ENCODE measurements at regions not wholly inside any gene's neighbourhood (a gene's known extent, or its start where the extent isn't known, plus 50 kb on each side); places are given as distances from the start of the nearest gene placed in this dataset.
"Not testable (repeated sequence)": the region's sequence is repeated elsewhere in the genome, so short reads cannot be mapped to it uniquely, and the experiment has no call there.

DNA sequence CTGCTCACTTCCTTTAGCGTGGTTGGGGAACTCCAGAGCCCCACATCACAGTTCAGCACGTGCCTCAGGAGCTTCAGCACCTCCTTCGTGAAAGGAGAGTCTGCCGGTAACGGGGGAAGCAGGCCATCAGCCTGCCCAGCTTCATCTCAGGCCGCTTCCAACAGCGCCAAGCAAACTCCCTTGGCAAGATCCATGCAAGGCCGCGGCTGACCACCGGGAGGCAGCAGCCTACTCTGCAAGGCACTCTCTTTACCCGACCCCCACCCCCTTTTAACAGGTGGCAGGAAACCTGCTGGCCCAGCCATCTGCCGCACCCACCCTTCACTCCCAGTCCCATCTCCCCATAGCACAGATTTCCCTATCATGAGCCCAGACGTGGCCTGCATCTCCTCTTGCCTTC lies 97.4 kb upstream of the ZNF98 start:
- H2BK12ac ChIP-seq (ENCODE audit: low read depth, low read length); CTCF ChIA-PET (ENCODE audit: partially characterized antibody); H3K23me2 ChIP-seq (ENCODE audit: low read depth, low read length); H3K4me3 ChIP-seq (ENCODE audit: extremely low read depth in 1 of 4, insufficient read depth in 2 of 4, low read depth in 3 of 4, low read length in 4 of 4); H2BK15ac ChIP-seq (ENCODE audit: low read length); H4K91ac ChIP-seq (replicated peaks; ENCODE audit: insufficient read length, low read length); H3K79me2 ChIP-seq (ENCODE audit: control insufficient read depth in 1 of 2, insufficient read depth in 2 of 2, low read length in 2 of 2); H2BK20ac ChIP-seq (ENCODE audit: low read length); H3K14ac ChIP-seq (ENCODE audit: insufficient read length); H3K36me3 ChIP-seq (ENCODE audit: control insufficient read depth in 2 of 4, insufficient read depth in 4 of 4, low read length in 3 of 4); H4K20me1 ChIP-seq (replicated peaks in 1 of 2; ENCODE audit: control insufficient read depth in 1 of 2, insufficient read depth in 2 of 2, low read length in 2 of 2); H4K5ac ChIP-seq (ENCODE audit: insufficient read length, low read depth, low read length); H3K23ac ChIP-seq (ENCODE audit: insufficient read length); DNase-seq (ENCODE audit: low read depth in 1 of 2, low spot score in 2 of 2); H2BK120ac ChIP-seq (replicated peaks; ENCODE audit: low read depth, low read length); H3K27me3 ChIP-seq (replicated peaks in 1 of 4; ENCODE audit: control insufficient read depth in 3 of 4, extremely low read depth in 1 of 4, insufficient read depth in 3 of 4, low read length in 3 of 4); H3K18ac ChIP-seq (ENCODE audit: extremely low read depth, low read length); H3K27ac ChIP-seq (ENCODE audit: low read depth, low read length); H3K4me2 ChIP-seq (ENCODE audit: insufficient read depth in 1 of 2, low read depth in 2 of 2, low read length in 2 of 2); H3K9ac ChIP-seq (replicated peaks in 1 of 4; ENCODE audit: extremely low read depth in 1 of 4, low read depth in 3 of 4, low read length in 3 of 4); H3K4ac ChIP-seq (replicated peaks; ENCODE audit: insufficient read length, low read depth, low read length); H2AFZ ChIP-seq (ENCODE audit: low read length); H2AK5ac ChIP-seq (ENCODE audit: low read depth, low read length); H3K56ac ChIP-seq (replicated peaks; ENCODE audit: insufficient read length, low read depth, low read length); H4K8ac ChIP-seq (ENCODE audit: extremely low read depth, insufficient read depth, low read length); FAIRE-seq; POLR2A ChIA-PET (ENCODE audit: partially characterized antibody); H2BK5ac ChIP-seq (ENCODE audit: low read depth, low read length); H3K4me1 ChIP-seq (replicated peaks in 1 of 4; ENCODE audit: control insufficient read depth in 3 of 4, insufficient read depth in 4 of 4, low read length in 3 of 4); H3K79me1 ChIP-seq (ENCODE audit: low read depth, low read length): not testable (repeated sequence)
- TF ChIP-seq RAD21 (IDR thresholded peaks at IDR 0.05 in 1 of 2, conservative IDR thresholded peaks at IDR 0.05 in 1 of 2; ENCODE audit: low read depth in 2 of 2, low read length in 2 of 2), result peak in 1 of 2 experiments; percentile 11; a peak in 1 of 4 replicates
- 69% methylated on average over 13 of the region's 13 CpGs; no CpG with 5 or more reads in 1 of the 2 experiments for WGBS, 2 experiments (ENCODE audit: extremely low coverage in 1 of 2, insufficient coverage in 1 of 2, insufficient read length in 1 of 2, insufficient replicate concordance in 2 of 2, low coverage in 1 of 2, low lambda C conversion rate in 2 of 2, missing lambda C conversion rate in 1 of 2)
- peaks cover 36 to 85% of the 10 kb centered on the region in 2 experiments for H3K9me3 ChIP-seq (ENCODE audit: insufficient read depth in 2 of 2, low read depth in 1 of 2, low read length in 1 of 2)

Data from H1 (cell line).